ENCODE measurements at regions not wholly inside any gene's neighbourhood (a gene's known extent, or its start where the extent isn't known, plus 50 kb on each side); places are given as distances from the start of the nearest gene placed in this dataset.

DNA sequence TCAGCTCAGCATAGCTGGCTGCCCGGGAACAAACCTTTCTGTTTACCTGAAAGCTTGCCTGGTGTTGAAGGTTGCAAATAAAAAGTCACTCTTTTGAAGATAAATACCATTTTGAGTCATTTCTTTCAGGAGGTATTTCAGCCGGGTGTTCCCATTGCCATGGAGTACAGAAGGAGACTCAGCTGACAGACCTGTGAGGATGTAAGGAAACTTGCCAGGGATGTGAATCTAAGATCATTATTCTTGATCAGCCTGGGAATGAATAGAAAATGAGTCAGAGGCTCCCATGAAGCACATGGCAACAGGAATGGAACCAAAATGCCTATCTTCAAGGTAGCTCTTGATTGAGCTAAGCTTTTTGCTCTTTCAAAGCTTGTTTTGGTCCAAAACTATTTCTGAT is 231.2 kb downstream of the CYRIA start:
- no peak for TF ChIP-seq CTCF (conservative IDR thresholded peaks at IDR 0.05)
- no peak overlapping the region for H3K27ac Mint-ChIP-seq
- no peaks in the 10 kb centered on the region for H3K27me3 Mint-ChIP-seq
- DNase-seq (ENCODE audit: extremely low spot score, unreplicated experiment), result no peak
- no peaks in the 10 kb centered on the region for H3K36me3 Mint-ChIP-seq
- no peak overlapping the region for H3K4me3 Mint-ChIP-seq
- peaks cover 22% of the 10 kb centered on the region for H3K4me1 Mint-ChIP-seq (ENCODE audit: unreplicated experiment)
- H3K9me3 Mint-ChIP-seq, result peaks cover 7% of the 10 kb centered on the region

- Mint-ChIP-seq H3K4me1 (ENCODE audit: unreplicated experiment) (peaks cover 31% of the 10 kb centered on the region), H3K36me3 (no peaks in the 10 kb centered on the region), H3K27ac (no peak overlapping the region), H3K27me3 (no peaks in the 10 kb centered on the region), H3K9me3 (peaks cover 7% of the 10 kb centered on the region), H3K4me3 (no peak overlapping the region)
- no peak for DNase-seq (ENCODE audit: extremely low spot score, unreplicated experiment)
- TF ChIP-seq CTCF (conservative IDR thresholded peaks at IDR 0.05), result no peak
These were observed 234.8 kb downstream of the CYRIA start for GRCh38 chr2:16430846-16431245.

- Mint-ChIP-seq H3K4me1 (ENCODE audit: unreplicated experiment) (peaks cover 32% of the 10 kb centered on the region), H3K27me3 (no peaks in the 10 kb centered on the region), H3K9me3 (peaks cover 7% of the 10 kb centered on the region), H3K27ac (no peak overlapping the region), H3K36me3 (no peaks in the 10 kb centered on the region), H3K4me3 (no peak overlapping the region)
- peak; percentile 39 for TF ChIP-seq CTCF (conservative IDR thresholded peaks at IDR 0.05)
- DNase-seq (ENCODE audit: extremely low spot score, unreplicated experiment), result no peak
These were observed 236.0 kb downstream of the CYRIA start for GRCh38 chr2:16429431-16430145.

DNA sequence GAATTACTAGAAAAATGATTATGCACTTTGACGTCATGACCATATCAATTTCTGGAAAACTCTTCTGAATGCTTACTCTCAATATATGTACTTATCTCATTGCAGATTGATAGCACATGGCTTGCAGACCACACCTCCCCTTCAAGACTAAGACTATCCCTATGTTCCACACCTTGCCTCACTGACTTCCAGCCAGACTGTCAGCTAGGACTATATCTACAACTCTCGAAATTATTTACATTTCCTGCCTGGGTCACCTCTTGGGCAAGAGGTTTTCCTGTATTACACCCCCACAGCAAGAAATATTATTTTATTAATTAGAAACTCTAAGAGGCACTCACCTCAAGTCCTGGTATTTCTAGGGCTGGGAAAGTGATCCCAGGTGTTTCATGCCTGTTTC is 236.6 kb downstream of the CYRIA start:
- peaks cover 29% of the 10 kb centered on the region for H3K4me1 Mint-ChIP-seq (ENCODE audit: unreplicated experiment)
- peaks cover 7% of the 10 kb centered on the region for H3K9me3 Mint-ChIP-seq
- TF ChIP-seq CTCF (conservative IDR thresholded peaks at IDR 0.05), result no peak
- no peak overlapping the region for H3K27ac Mint-ChIP-seq
- H3K4me3 Mint-ChIP-seq, result no peak overlapping the region
- DNase-seq (ENCODE audit: extremely low spot score, unreplicated experiment), result no peak
- H3K27me3 Mint-ChIP-seq, result no peaks in the 10 kb centered on the region
- H3K36me3 Mint-ChIP-seq, result no peaks in the 10 kb centered on the region

- Mint-ChIP-seq H3K27me3 (no peaks in the 10 kb centered on the region), H3K27ac (peak overlapping the region; percentile 93), H3K4me1 (ENCODE audit: unreplicated experiment) (peaks cover 22% of the 10 kb centered on the region), H3K36me3 (no peaks in the 10 kb centered on the region), H3K4me3 (peak overlapping the region; percentile 62), H3K9me3 (peaks cover 3% of the 10 kb centered on the region)
- DNase-seq (ENCODE audit: extremely low spot score, unreplicated experiment), result no peak
- TF ChIP-seq CTCF (conservative IDR thresholded peaks at IDR 0.05), result no peak
These were observed 239.9 kb downstream of the CYRIA start for GRCh38 chr2:16425462-16426336.

Data from type B pancreatic cell (in vitro differentiated cells).